SK-N-MC (cell line): ENCODE measurements at regions not wholly inside any gene's neighbourhood (a gene's known extent, or its start where the extent isn't known, plus 50 kb on each side); places are given as distances from the start of the nearest gene placed in this dataset.
"Not testable (repeated sequence)": the region's sequence is repeated elsewhere in the genome, so short reads cannot be mapped to it uniquely, and the experiment has no call there.

Experiments
- EZH2 ChIP-seq: fragments of 200-600 bp; sonication (generic); IDR thresholded peaks from one replicate; pipeline ENCODE4 v1.6.1; 2017; ENCODE audit warnings: antibody characterized with exemption
- FOXP2 ChIP-seq: optimal IDR thresholded peaks from 2 replicates; pipeline ENCODE3; 2011; ENCODE audit warnings: mild to moderate bottlenecking, moderate library complexity; ENCODE audit not compliant: insufficient read depth; ENCODE audit errors: extremely low read length, control extremely low read depth
- POLR2AphosphoS5 ChIP-seq: IDR thresholded peaks from 2 replicates; pipeline ENCODE4 v1.6.1; 2012; ENCODE audit warnings: mild to moderate bottlenecking, low read depth, low read length, borderline replicate concordance

GRCh38 chr7:19272329-19272728 lies 127.1 kb upstream of the FERD3L start:
- not testable (repeated sequence) for TF ChIP-seq EZH2, POLR2AphosphoS5, FOXP2
